HS-5 (cell line): ENCODE measurements at regions not wholly inside any gene's neighbourhood (a gene's known extent, or its start where the extent isn't known, plus 50 kb on each side); places are given as distances from the start of the nearest gene placed in this dataset.
"Not testable (repeated sequence)": the region's sequence is repeated elsewhere in the genome, so short reads cannot be mapped to it uniquely, and the experiment has no call there.

Experiments
- DNase-seq: peaks from one replicate; pipeline ENCODE4 v3.0.0-alpha.2; 2012; ENCODE audit warnings: low read depth

DNA sequence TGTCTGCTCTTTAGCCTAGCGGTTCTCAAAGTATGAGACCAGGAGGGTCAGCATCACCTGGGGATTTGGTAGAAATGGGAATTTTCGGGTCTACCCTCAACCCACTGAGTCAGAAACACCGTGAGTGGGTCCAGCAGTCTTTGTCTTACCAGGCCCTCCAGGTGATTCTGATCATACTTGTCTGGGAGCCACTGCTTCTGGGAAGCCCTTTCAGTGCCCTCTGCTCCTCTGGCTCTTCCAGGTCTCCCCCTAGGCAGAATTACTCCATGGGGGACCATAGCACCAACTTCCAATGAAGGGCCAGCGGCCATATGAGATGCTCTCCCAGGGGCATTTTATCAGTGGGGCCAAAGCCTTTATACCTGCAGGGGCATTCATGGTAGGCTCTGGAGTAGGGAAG is 81.0 kb upstream of the ETV3 start:
- no peak for DNase-seq

- DNase-seq: no peak
Measured at GRCh38 chr1:157218671-157219070, 80.5 kb upstream of the ETV3 start.

GRCh38 chr1:157217486-157217885 is 79.3 kb upstream of the ETV3 start:
- no peak for DNase-seq

GRCh38 chr1:157213836-157214235 is 75.6 kb upstream of the ETV3 start:
- DNase-seq: no peak

- no peak for DNase-seq
Measured at GRCh38 chr1:157209514-157209913, 71.3 kb upstream of the ETV3 start.

DNA sequence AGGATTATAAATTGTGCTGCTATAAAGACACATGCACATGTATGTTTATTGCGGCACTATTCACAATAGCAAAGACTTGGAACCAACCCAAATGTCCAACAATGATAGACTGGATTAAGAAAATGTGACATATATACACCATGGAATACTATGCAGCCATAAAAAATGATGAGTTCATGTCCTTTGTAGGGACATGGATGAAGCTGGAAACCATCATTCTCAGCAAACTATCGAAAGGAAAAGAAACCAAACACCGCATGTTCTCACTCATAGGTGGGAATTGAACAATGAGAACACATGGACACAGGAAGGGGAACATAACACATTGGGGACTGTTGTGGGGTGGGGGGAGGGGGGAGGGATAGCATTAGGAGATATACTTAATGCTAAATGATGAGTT is 67.8 kb upstream of the ETV3 start:
- not testable (repeated sequence) for DNase-seq

- DNase-seq: no peak
Measured at GRCh38 chr1:157203166-157203565, 65.0 kb upstream of the ETV3 start.

DNA sequence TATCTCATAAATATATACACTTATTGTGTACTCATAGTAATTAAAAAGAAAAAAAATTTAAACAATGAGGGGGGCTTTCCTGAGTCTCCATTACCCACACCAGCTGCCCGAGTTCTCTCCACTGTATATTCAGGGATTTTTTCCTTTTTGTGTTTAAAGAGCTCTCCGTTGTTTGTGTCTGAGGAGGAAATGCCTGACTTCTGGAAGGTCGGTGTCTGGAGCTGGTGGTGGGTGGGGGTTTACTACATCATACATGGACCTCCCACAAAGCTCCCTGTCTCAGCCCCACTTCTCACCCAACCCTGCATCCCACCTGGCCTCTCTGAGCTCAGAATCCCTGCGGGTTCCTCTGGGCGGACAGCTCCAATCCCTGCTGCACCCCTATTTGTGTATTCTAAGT is 64.1 kb upstream of the ETV3 start:
- DNase-seq: no peak

DNA sequence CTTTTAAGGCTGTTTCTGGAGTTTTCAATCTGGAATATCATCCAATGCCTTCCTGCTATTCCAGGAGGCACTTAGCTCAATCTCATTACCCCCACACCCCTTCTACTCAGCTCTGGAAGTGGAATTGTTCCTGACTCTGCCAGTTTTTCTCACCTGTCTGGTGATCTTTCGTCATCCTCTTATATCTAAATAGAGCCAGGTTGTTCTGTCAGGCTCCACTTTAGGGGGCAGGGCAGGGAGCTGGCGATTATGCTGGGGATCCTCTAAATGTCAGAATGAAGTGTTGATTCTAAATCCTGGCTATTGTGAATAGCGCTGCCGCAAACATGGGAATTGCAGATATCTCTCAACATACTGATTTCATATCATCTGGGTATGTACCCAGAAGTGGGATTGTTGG is 63.6 kb upstream of the ETV3 start:
- no peak for DNase-seq

DNA sequence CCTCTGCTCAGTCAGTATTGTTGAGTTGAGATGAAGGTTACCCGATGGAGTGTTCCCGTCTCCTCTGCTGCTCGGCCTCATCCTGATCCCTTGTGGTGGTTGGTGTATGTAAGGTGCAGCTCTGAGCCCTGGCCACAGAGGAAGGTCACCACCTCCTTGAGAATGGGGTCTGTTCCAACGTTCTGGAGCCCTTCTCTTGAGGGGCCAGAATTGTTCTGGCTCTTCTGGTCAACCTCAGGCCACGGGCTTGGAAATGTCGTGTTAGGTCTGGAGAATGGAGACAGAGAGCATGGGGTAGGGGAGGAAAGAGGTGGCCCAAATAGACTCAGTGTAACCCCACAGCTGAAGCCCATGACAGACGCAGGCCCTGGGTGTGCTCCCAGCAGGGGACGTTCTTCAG is 62.3 kb upstream of the ETV3 start:
- DNase-seq: no peak

DNA sequence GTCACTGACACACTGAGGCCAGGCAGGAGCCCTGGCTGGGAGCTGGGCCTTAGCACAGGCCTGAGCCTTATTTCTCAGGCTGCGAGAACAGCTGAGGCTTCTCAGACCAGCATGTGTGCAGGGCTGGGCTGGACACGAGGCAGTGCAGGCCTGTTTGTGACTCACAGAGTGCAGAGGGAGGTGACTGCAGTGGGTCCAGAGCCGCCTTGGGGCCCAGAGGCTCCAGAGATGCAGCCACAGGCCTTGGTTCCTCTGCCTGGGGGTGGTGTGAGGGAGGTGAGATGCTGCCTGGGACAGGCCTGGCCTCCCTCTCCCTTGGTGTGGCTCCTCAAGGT is 61.2 kb upstream of the ETV3 start:
- DNase-seq: no peak

DNA sequence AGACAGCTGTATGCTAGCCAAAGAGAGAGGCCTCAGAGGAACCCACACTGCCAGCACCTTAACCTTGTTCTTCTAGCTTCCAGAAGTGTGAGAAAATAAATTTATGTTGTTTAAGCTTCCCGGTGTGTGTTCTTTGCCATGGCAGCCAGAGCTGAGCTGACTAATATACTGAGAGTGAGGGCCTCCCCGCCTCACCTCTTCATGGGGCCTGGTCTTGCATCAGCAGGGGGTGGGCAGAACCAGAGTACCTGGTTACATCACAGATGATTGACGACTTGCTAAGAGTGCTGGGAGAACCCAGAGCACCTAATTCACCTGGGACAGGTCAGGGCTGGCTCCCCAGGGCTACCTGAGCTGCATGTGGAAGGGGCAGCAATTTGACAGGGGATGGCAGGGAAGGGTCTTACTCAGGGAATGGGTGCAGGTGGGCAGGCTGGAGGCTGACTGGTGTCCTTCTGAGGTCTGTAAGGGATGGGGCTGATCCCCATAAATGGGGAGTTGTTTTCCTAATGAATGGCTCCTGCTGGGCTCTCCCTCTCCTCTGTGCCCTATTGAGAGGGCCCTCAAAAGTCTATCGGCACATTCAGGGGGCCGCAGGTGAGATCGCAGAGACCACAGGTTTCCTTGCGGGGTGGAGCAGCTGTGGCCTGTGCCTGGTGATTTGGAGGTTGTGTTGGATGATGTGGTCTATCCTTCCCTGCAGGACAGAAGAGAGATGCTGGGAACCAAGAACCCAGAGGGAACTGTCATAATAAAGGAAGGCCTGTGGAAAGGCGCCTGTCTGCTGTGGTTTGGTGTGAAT is 60.6 kb upstream of the ETV3 start:
- no peak for DNase-seq

DNA sequence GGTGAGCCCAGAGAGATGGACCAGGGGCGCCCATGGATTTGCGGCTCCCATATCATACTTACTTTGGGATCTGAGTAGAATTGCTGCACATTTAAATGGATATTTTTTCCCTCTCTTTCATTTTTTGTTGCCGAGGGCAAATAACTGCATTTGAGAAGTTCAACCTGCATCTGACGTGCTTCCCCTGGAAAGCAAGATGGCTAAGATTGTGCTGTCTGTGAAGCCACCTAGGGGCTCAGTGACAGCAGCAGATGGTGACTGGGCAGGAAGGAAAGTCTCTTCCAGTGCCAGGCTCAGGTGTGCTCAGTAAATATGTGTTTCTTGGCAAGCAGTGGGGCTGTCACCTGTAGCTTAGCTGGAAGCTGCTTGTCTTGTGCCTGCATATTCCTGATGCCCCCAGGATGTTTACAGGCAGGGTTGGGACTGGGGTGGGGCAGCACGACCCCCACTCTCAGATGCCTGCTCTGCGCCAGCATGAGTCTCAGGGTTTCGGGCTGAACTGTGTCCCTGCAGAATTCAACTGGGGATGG is 59.8 kb upstream of the ETV3 start:
- DNase-seq: no peak

- not testable (repeated sequence) for DNase-seq
Measured at GRCh38 chr1:157196670-157197456, 58.7 kb upstream of the ETV3 start.

- DNase-seq: no peak
Measured at GRCh38 chr1:157196245-157196543, 58.0 kb upstream of the ETV3 start.

- DNase-seq: no peak
Measured at GRCh38 chr1:157195521-157196244, 57.5 kb upstream of the ETV3 start.

DNA sequence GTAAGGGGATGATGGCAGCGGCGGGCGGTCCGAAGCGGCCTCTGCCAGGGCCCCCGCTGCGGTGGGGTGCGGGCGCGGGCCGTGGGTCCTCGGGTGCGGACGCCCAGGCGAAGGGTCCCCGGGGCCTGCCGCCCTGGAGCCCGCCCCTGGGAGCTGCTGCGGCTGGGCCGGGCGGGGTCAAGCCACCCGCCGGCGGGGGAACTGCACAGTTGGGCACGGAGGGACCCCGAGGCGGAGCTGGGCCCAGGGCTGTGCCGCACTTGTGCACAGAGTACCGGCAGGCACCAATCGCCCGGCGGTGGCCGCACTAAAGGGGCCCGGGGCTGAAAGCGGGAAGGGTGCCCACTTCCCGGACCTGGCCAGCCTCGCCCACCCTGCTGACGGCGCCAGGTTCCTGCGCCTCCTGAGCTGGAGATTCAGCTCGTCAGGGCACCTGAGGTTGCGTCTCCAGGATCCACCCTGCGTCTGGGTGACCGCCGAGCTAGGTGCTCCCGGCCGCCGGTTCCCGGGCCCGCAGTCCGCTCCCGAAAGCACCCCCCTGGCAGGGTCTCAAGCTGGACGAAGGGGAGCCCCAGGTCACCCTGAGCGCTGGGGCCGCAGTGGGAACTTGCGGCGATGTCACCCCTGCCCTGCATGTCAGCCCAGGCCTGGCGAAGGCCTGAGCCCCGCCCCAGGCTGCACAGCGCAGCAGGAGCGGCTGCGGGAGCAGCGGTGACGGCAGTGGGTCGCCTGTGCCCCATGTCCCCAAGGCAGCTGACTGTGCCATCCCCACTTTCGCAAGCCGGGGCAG is 56.7 kb upstream of the ETV3 start:
- no peak for DNase-seq

- peak; percentile 13 for DNase-seq
Measured at GRCh38 chr1:157193702-157194391, 55.7 kb upstream of the ETV3 start.

DNA sequence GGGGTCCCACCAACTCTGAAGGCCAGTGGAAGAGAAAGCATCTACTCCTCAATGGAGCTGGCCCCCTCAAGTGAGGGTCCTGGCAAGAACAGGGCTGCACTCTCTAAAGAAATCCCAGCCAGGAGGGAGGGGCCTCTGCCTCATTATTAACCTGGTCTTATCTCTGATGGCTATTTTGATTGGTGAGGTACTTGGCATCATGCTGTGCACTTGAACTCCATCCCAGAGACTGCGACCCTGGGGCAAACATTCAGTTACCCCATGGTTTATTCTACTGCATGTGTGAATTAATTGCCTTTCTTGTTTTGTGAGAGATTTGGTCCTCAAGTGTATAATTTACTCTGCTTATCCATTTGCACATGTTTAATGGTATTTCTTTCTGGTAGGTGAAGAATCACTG is 55.0 kb upstream of the ETV3 start:
- no peak for DNase-seq

GRCh38 chr1:157189986-157190982 is 52.1 kb upstream of the ETV3 start:
- DNase-seq: no peak
